ENCODE measurements at regions not wholly inside any gene's neighbourhood (a gene's known extent, or its start where the extent isn't known, plus 50 kb on each side); places are given as distances from the start of the nearest gene placed in this dataset.

GRCh38 chr2:185663811-185664210 lies 74.8 kb upstream of the FSIP2 start:
- Histone ChIP-seq H3K18ac (ENCODE audit: low read length) (no peak overlapping the region), H3K4me2 (ENCODE audit: low read length) (no peak overlapping the region), H3K23ac (ENCODE audit: low read length) (no peak overlapping the region), H2BK120ac (ENCODE audit: insufficient read depth, low read length, poor library complexity) (no peak overlapping the region), H3K4me1 (ENCODE audit: control insufficient read depth in 1 of 2, insufficient read depth in 2 of 2, low read length in 2 of 2) (no peaks in the 10 kb centered on the region), H3K79me2 (ENCODE audit: control insufficient read depth, insufficient read depth, low read length, poor library complexity) (no peaks in the 10 kb centered on the region), H4K12ac (ENCODE audit: low read depth, low read length) (no peak overlapping the region), H3K9ac (ENCODE audit: low read length) (no peak overlapping the region), H3K27me3 (ENCODE audit: insufficient read depth, low read length) (no peaks in the 10 kb centered on the region), H2BK5ac (ENCODE audit: low read depth, low read length, poor library complexity) (no peak overlapping the region), H3K4me3 (ENCODE audit: low read depth, low read length) (no peak overlapping the region), H2AFZ (ENCODE audit: insufficient read depth, low read length, poor library complexity) (no peak overlapping the region), H3K27ac (ENCODE audit: low read depth, low read length) (no peak overlapping the region), H3K4ac (ENCODE audit: low read depth, low read length) (no peak overlapping the region), H4K91ac (ENCODE audit: low read depth, low read length) (no peak overlapping the region), H2AK5ac (ENCODE audit: low read length) (no peak overlapping the region), H3K14ac (ENCODE audit: low read length) (no peak overlapping the region), H3K9me3 (ENCODE audit: insufficient read depth, low read depth, low read length) (no peaks in the 10 kb centered on the region), H3K79me1 (ENCODE audit: low read length) (no peaks in the 10 kb centered on the region), H4K8ac (ENCODE audit: low read depth, low read length) (no peak overlapping the region), H2BK12ac (ENCODE audit: low read length) (no peak overlapping the region), H3K36me3 (ENCODE audit: control insufficient read depth in 1 of 2, insufficient read depth in 2 of 2, low read length in 2 of 2) (no peaks in the 10 kb centered on the region)
- no peak for DNase-seq
- no CpG with 5 or more reads among the region's 1 CpG for WGBS (ENCODE audit: extremely low coverage, insufficient coverage, insufficient read length)

- H3K4ac ChIP-seq (ENCODE audit: low read depth, low read length) = no peak overlapping the region
- H3K9me3 ChIP-seq (ENCODE audit: insufficient read depth, low read depth, low read length) = no peaks in the 10 kb centered on the region
- no peaks in the 10 kb centered on the region for H3K79me2 ChIP-seq (ENCODE audit: control insufficient read depth, insufficient read depth, low read length, poor library complexity)
- H2BK12ac ChIP-seq (ENCODE audit: low read length) = no peak overlapping the region
- no peak overlapping the region for H3K4me2 ChIP-seq (ENCODE audit: low read length)
- no peak overlapping the region for H3K14ac ChIP-seq (ENCODE audit: low read length)
- H2BK5ac ChIP-seq (ENCODE audit: low read depth, low read length, poor library complexity) = no peak overlapping the region
- H3K4me1 ChIP-seq (ENCODE audit: control insufficient read depth in 1 of 2, insufficient read depth in 2 of 2, low read length in 2 of 2) = no peaks in the 10 kb centered on the region
- DNase-seq = no peak
- H2AK5ac ChIP-seq (ENCODE audit: low read length) = no peak overlapping the region
- no peak overlapping the region for H3K23ac ChIP-seq (ENCODE audit: low read length)
- no peaks in the 10 kb centered on the region for H3K27me3 ChIP-seq (ENCODE audit: insufficient read depth, low read length)
- H3K9ac ChIP-seq (ENCODE audit: low read length) = no peak overlapping the region
- no peak overlapping the region for H2AFZ ChIP-seq (ENCODE audit: insufficient read depth, low read length, poor library complexity)
- no peak overlapping the region for H3K4me3 ChIP-seq (ENCODE audit: low read depth, low read length)
- no peaks in the 10 kb centered on the region for H3K36me3 ChIP-seq (ENCODE audit: control insufficient read depth in 1 of 2, insufficient read depth in 2 of 2, low read length in 2 of 2)
- H4K91ac ChIP-seq (ENCODE audit: low read depth, low read length) = no peak overlapping the region
- WGBS (ENCODE audit: extremely low coverage, insufficient coverage, insufficient read length) = no CpG with 5 or more reads among the region's 2 CpGs
- no peaks in the 10 kb centered on the region for H3K79me1 ChIP-seq (ENCODE audit: low read length)
- H4K12ac ChIP-seq (ENCODE audit: low read depth, low read length) = no peak overlapping the region
- no peak overlapping the region for H4K8ac ChIP-seq (ENCODE audit: low read depth, low read length)
- H2BK120ac ChIP-seq (ENCODE audit: insufficient read depth, low read length, poor library complexity) = no peak overlapping the region
- H3K18ac ChIP-seq (ENCODE audit: low read length) = no peak overlapping the region
- no peak overlapping the region for H3K27ac ChIP-seq (ENCODE audit: low read depth, low read length)
These were observed 74.2 kb upstream of the FSIP2 start for GRCh38 chr2:185664384-185664783.

- H2BK12ac ChIP-seq (ENCODE audit: low read length) = no peak overlapping the region
- H3K18ac ChIP-seq (ENCODE audit: low read length) = no peak overlapping the region
- no peaks in the 10 kb centered on the region for H3K79me2 ChIP-seq (ENCODE audit: control insufficient read depth, insufficient read depth, low read length, poor library complexity)
- no peak overlapping the region for H4K8ac ChIP-seq (ENCODE audit: low read depth, low read length)
- no peak for DNase-seq
- H3K36me3 ChIP-seq (ENCODE audit: control insufficient read depth in 1 of 2, insufficient read depth in 2 of 2, low read length in 2 of 2) = no peaks in the 10 kb centered on the region
- no peaks in the 10 kb centered on the region for H3K27me3 ChIP-seq (ENCODE audit: insufficient read depth, low read length)
- no peak overlapping the region for H4K12ac ChIP-seq (ENCODE audit: low read depth, low read length)
- no peaks in the 10 kb centered on the region for H3K79me1 ChIP-seq (ENCODE audit: low read length)
- no peak overlapping the region for H2AFZ ChIP-seq (ENCODE audit: insufficient read depth, low read length, poor library complexity)
- H3K14ac ChIP-seq (ENCODE audit: low read length) = no peak overlapping the region
- H4K91ac ChIP-seq (ENCODE audit: low read depth, low read length) = no peak overlapping the region
- H3K27ac ChIP-seq (ENCODE audit: low read depth, low read length) = no peak overlapping the region
- H3K23ac ChIP-seq (ENCODE audit: low read length) = no peak overlapping the region
- H2BK120ac ChIP-seq (ENCODE audit: insufficient read depth, low read length, poor library complexity) = no peak overlapping the region
- H3K9ac ChIP-seq (ENCODE audit: low read length) = no peak overlapping the region
- H3K4me3 ChIP-seq (ENCODE audit: low read depth, low read length) = no peak overlapping the region
- H3K9me3 ChIP-seq (ENCODE audit: insufficient read depth, low read depth, low read length) = no peaks in the 10 kb centered on the region
- no peaks in the 10 kb centered on the region for H3K4me1 ChIP-seq (ENCODE audit: control insufficient read depth in 1 of 2, insufficient read depth in 2 of 2, low read length in 2 of 2)
- WGBS (ENCODE audit: extremely low coverage, insufficient coverage, insufficient read length) = no CpG with 5 or more reads among the region's 2 CpGs
- no peak overlapping the region for H3K4me2 ChIP-seq (ENCODE audit: low read length)
- no peak overlapping the region for H2AK5ac ChIP-seq (ENCODE audit: low read length)
- H2BK5ac ChIP-seq (ENCODE audit: low read depth, low read length, poor library complexity) = no peak overlapping the region
- no peak overlapping the region for H3K4ac ChIP-seq (ENCODE audit: low read depth, low read length)
These were observed 73.3 kb upstream of the FSIP2 start for GRCh38 chr2:185665251-185665814.

- H3K9ac ChIP-seq (ENCODE audit: low read length) = no peak overlapping the region
- no peak overlapping the region for H2BK12ac ChIP-seq (ENCODE audit: low read length)
- H3K27me3 ChIP-seq (ENCODE audit: insufficient read depth, low read length) = no peaks in the 10 kb centered on the region
- no peak overlapping the region for H2AFZ ChIP-seq (ENCODE audit: insufficient read depth, low read length, poor library complexity)
- DNase-seq = no peak
- H3K79me2 ChIP-seq (ENCODE audit: control insufficient read depth, insufficient read depth, low read length, poor library complexity) = no peaks in the 10 kb centered on the region
- no peaks in the 10 kb centered on the region for H3K36me3 ChIP-seq (ENCODE audit: control insufficient read depth in 1 of 2, insufficient read depth in 2 of 2, low read length in 2 of 2)
- H3K79me1 ChIP-seq (ENCODE audit: low read length) = no peaks in the 10 kb centered on the region
- no peak overlapping the region for H4K91ac ChIP-seq (ENCODE audit: low read depth, low read length)
- no peak overlapping the region for H2BK120ac ChIP-seq (ENCODE audit: insufficient read depth, low read length, poor library complexity)
- WGBS (ENCODE audit: extremely low coverage, insufficient coverage, insufficient read length) = no CpG with 5 or more reads among the region's 2 CpGs
- no peak overlapping the region for H2AK5ac ChIP-seq (ENCODE audit: low read length)
- no peak overlapping the region for H4K8ac ChIP-seq (ENCODE audit: low read depth, low read length)
- no peak overlapping the region for H4K12ac ChIP-seq (ENCODE audit: low read depth, low read length)
- no peak overlapping the region for H3K27ac ChIP-seq (ENCODE audit: low read depth, low read length)
- no peak overlapping the region for H3K4ac ChIP-seq (ENCODE audit: low read depth, low read length)
- H3K9me3 ChIP-seq (ENCODE audit: insufficient read depth, low read depth, low read length) = no peaks in the 10 kb centered on the region
- no peak overlapping the region for H3K23ac ChIP-seq (ENCODE audit: low read length)
- no peak overlapping the region for H3K4me2 ChIP-seq (ENCODE audit: low read length)
- H2BK5ac ChIP-seq (ENCODE audit: low read depth, low read length, poor library complexity) = no peak overlapping the region
- H3K18ac ChIP-seq (ENCODE audit: low read length) = no peak overlapping the region
- H3K4me3 ChIP-seq (ENCODE audit: low read depth, low read length) = no peak overlapping the region
- no peak overlapping the region for H3K14ac ChIP-seq (ENCODE audit: low read length)
- H3K4me1 ChIP-seq (ENCODE audit: control insufficient read depth in 1 of 2, insufficient read depth in 2 of 2, low read length in 2 of 2) = no peaks in the 10 kb centered on the region
These were observed 71.2 kb upstream of the FSIP2 start for GRCh38 chr2:185667452-185667851.

Measured in trophoblast cell (in vitro differentiated cells and primary cell).